DND-41 (cell line): ENCODE measurements at regions not wholly inside any gene's neighbourhood (a gene's known extent, or its start where the extent isn't known, plus 50 kb on each side); places are given as distances from the start of the nearest gene placed in this dataset.

ENCODE experiments used
- ATAC-seq: fragments of 200-7000 bp; cut with Tn5 transposase; 3 replicates; pipeline ENCODE4 v1.9.1; 2021; ENCODE audit warnings: low read depth; ENCODE audit not compliant: insufficient read depth
- DNase-seq: peaks from one replicate; pipeline ENCODE4 v3.0.0-alpha.2; 2020
- H2AFZ ChIP-seq: 2 replicates; pipeline ENCODE4 v1.6.0; 2012; ENCODE audit warnings: low read depth, low read length
- H3K27ac ChIP-seq: 2 replicates; pipeline ENCODE4 v1.5.1; 2012; ENCODE audit warnings: low read length, inconsistent platforms
- H3K27me3 ChIP-seq: fragments of 200-600 bp; sonication (generic); 2 replicates; pipeline ENCODE4 v1.6.0; 2012; ENCODE audit warnings: low read length, mild to moderate bottlenecking, inconsistent platforms; ENCODE audit not compliant: insufficient read depth, poor library complexity
- H3K36me3 ChIP-seq: 2 replicates; pipeline ENCODE4 v1.5.1; 2012; ENCODE audit warnings: low read length, inconsistent platforms; ENCODE audit not compliant: insufficient read depth
- H3K4me1 ChIP-seq: 2 replicates; pipeline ENCODE4 v1.5.1; 2012; ENCODE audit warnings: mild to moderate bottlenecking, low read length; ENCODE audit not compliant: insufficient read depth
- H3K4me2 ChIP-seq: 2 replicates; pipeline ENCODE4 v1.6.0; 2012; ENCODE audit warnings: mild to moderate bottlenecking, moderate library complexity, low read length, inconsistent platforms; ENCODE audit not compliant: insufficient read depth
- H3K4me3 ChIP-seq, 2 experiments: fragments of 200-600 bp in 1 of 2; shearing (Covaris generic) in 1 of 2; 2 replicates each; pipeline ENCODE4 v1.5.1; 2012 to 2016; ENCODE audit warnings: inconsistent platforms in 2 of 2, low read length in 2 of 2, mild to moderate bottlenecking in 2 of 2, low read depth in 1 of 2, moderate library complexity in 1 of 2
- H3K79me2 ChIP-seq: 2 replicates; pipeline ENCODE4 v1.6.0; 2012; ENCODE audit warnings: low read length, inconsistent platforms; ENCODE audit not compliant: insufficient read depth
- H3K9ac ChIP-seq: 2 replicates; pipeline ENCODE4 v1.6.0; 2012; ENCODE audit warnings: low read depth, mild to moderate bottlenecking, inconsistent platforms, low read length, moderate library complexity
- H3K9me3 ChIP-seq: 2 replicates; pipeline ENCODE4 v1.5.1; 2012; ENCODE audit warnings: low read length, moderate library complexity, mild to moderate bottlenecking, inconsistent platforms; ENCODE audit not compliant: insufficient read depth, severe bottlenecking
- H4K20me1 ChIP-seq: 2 replicates; pipeline ENCODE4 v1.6.0; 2012; ENCODE audit warnings: low read length; ENCODE audit not compliant: insufficient read depth
- CTCF ChIP-seq: IDR thresholded peaks from 2 replicates; pipeline ENCODE4 v1.5.1; 2012; ENCODE audit warnings: borderline replicate concordance, low read length, moderate library complexity, mild to moderate bottlenecking; ENCODE audit not compliant: poor library complexity, severe bottlenecking; ENCODE audit errors: extremely low read depth
- EZH2 ChIP-seq: IDR thresholded peaks from 3 replicates; pipeline ENCODE4 v1.6.1; 2012; ENCODE audit warnings: borderline replicate concordance, low read depth, mild to moderate bottlenecking, moderate library complexity, low read length, inconsistent platforms; ENCODE audit not compliant: severe bottlenecking

- TF ChIP-seq CTCF: no peak
- TF ChIP-seq EZH2: no peak
- no peaks in the 10 kb centered on the region for H3K9me3 ChIP-seq
- H3K27ac ChIP-seq: no peak overlapping the region
- no peaks in the 10 kb centered on the region for H3K27me3 ChIP-seq
- no peaks in the 10 kb centered on the region for H3K4me1 ChIP-seq
- no peak overlapping the region for H2AFZ ChIP-seq
- H3K4me3 ChIP-seq: no peak overlapping the region
- ATAC-seq (no peak), DNase-seq (no peak)
- H3K4me2 ChIP-seq: no peak overlapping the region
- H3K79me2 ChIP-seq: no peaks in the 10 kb centered on the region
- H3K36me3 ChIP-seq: no peaks in the 10 kb centered on the region
- no peaks in the 10 kb centered on the region for H4K20me1 ChIP-seq
- no peak overlapping the region for H3K9ac ChIP-seq
Observed at GRCh38 chr9:107645464-107645833, 155.9 kb upstream of the KLF4 start.

GRCh38 chr9:107644733-107645463 lies 155.3 kb upstream of the KLF4 start:
- no peaks in the 10 kb centered on the region for H4K20me1 ChIP-seq
- H3K4me1 ChIP-seq: no peaks in the 10 kb centered on the region
- H3K9ac ChIP-seq: no peak overlapping the region
- ATAC-seq (no peak), DNase-seq (no peak)
- no peak overlapping the region for H3K4me2 ChIP-seq
- H3K4me3 ChIP-seq: no peak overlapping the region
- no peak overlapping the region for H2AFZ ChIP-seq
- no peaks in the 10 kb centered on the region for H3K36me3 ChIP-seq
- H3K9me3 ChIP-seq: no peaks in the 10 kb centered on the region
- no peaks in the 10 kb centered on the region for H3K79me2 ChIP-seq
- no peaks in the 10 kb centered on the region for H3K27me3 ChIP-seq
- H3K27ac ChIP-seq: no peak overlapping the region
- TF ChIP-seq CTCF (no peak), EZH2 (no peak)

- TF ChIP-seq EZH2 (no peak), CTCF (no peak)
- ATAC-seq: no peak
- Histone ChIP-seq H3K27me3 (no peaks in the 10 kb centered on the region), H2AFZ (no peak overlapping the region), H4K20me1 (no peaks in the 10 kb centered on the region), H3K4me1 (no peaks in the 10 kb centered on the region), H3K9ac (no peak overlapping the region), H3K4me2 (no peak overlapping the region), H3K79me2 (no peaks in the 10 kb centered on the region), H3K4me3 (no peak overlapping the region), H3K36me3 (no peaks in the 10 kb centered on the region), H3K27ac (no peak overlapping the region), H3K9me3 (no peaks in the 10 kb centered on the region)
- no peak for DNase-seq
Observed at GRCh38 chr9:107639426-107639825, 149.9 kb upstream of the KLF4 start.
